ENCODE measurements at regions not wholly inside any gene's neighbourhood (a gene's known extent, or its start where the extent isn't known, plus 50 kb on each side); places are given as distances from the start of the nearest gene placed in this dataset.
A peak's percentile ranks its signal among the peaks of the same experiment; 100 is the strongest.

- peaks cover 21% of the 10 kb centered on the region for H3K27me3 Mint-ChIP-seq (ENCODE audit: insufficient read depth, unreplicated experiment)
- DNase-seq (ENCODE audit: unreplicated experiment) = no peak
- ChIA-PET CTCF (interaction anchor here (0.7 kb wide), 1 partner anchor 108 kb away, joined by 3 read pairs; no protein-coding TSS in a partner anchor), POLR2A (no interaction called here)
- no peak overlapping the region for H3K4me3 Mint-ChIP-seq (ENCODE audit: unreplicated experiment)
- no peaks in the 10 kb centered on the region for H3K9me3 Mint-ChIP-seq (ENCODE audit: unreplicated experiment)
- intact Hi-C loops (cut with micrococcal nuclease) = no loop called here
- H3K4me1 Mint-ChIP-seq (ENCODE audit: insufficient read depth, unreplicated experiment) = no peaks in the 10 kb centered on the region
- no peaks in the 10 kb centered on the region for H3K36me3 Mint-ChIP-seq (ENCODE audit: insufficient read depth, unreplicated experiment)
- BruUV-seq (replicated peaks) = no TSS peak
- H3K27ac Mint-ChIP-seq (ENCODE audit: low read depth, unreplicated experiment) = no peak overlapping the region
- TF ChIP-seq, protein P1, sequence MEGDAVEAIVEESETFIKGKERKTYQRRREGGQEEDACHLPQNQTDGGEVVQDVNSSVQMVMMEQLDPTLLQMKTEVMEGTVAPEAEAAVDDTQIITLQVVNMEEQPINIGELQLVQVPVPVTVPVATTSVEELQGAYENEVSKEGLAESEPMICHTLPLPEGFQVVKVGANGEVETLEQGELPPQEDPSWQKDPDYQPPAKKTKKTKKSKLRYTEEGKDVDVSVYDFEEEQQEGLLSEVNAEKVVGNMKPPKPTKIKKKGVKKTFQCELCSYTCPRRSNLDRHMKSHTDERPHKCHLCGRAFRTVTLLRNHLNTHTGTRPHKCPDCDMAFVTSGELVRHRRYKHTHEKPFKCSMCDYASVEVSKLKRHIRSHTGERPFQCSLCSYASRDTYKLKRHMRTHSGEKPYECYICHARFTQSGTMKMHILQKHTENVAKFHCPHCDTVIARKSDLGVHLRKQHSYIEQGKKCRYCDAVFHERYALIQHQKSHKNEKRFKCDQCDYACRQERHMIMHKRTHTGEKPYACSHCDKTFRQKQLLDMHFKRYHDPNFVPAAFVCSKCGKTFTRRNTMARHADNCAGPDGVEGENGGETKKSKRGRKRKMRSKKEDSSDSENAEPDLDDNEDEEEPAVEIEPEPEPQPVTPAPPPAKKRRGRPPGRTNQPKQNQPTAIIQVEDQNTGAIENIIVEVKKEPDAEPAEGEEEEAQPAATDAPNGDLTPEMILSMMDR (IDR thresholded peaks at IDR 0.05; ENCODE audit: unreplicated experiment) = no peak
Measured at GRCh38 chr20:56953048-56953586, 313.3 kb downstream of the BMP7 start.

GRCh38 chr20:56954797-56955196 lies 311.6 kb downstream of the BMP7 start:
- intact Hi-C loops (cut with micrococcal nuclease) = no loop called here
- Mint-ChIP-seq H3K36me3 (ENCODE audit: insufficient read depth, unreplicated experiment) (no peaks in the 10 kb centered on the region), H3K27ac (ENCODE audit: low read depth, unreplicated experiment) (no peak overlapping the region), H3K27me3 (ENCODE audit: insufficient read depth, unreplicated experiment) (peaks cover 21% of the 10 kb centered on the region), H3K9me3 (ENCODE audit: unreplicated experiment) (no peaks in the 10 kb centered on the region), H3K4me1 (ENCODE audit: insufficient read depth, unreplicated experiment) (no peaks in the 10 kb centered on the region), H3K4me3 (ENCODE audit: unreplicated experiment) (no peak overlapping the region)
- POLR2A ChIA-PET = interaction anchor here (1.1 kb wide), 1 partner anchor 145 kb away, joined by 3 read pairs; no protein-coding TSS in a partner anchor
- CTCF ChIA-PET = interaction anchor here (0.5 to 1.6 kb wide), 8 partner anchors 12 to 450 kb away, joined by 3 to 4 read pairs (median 3); no protein-coding TSS in a partner anchor
- TF ChIP-seq, protein P1 (IDR thresholded peaks at IDR 0.05; ENCODE audit: unreplicated experiment) = no peak
- no peak for DNase-seq (ENCODE audit: unreplicated experiment)
- BruUV-seq (replicated peaks) = no TSS peak

DNA sequence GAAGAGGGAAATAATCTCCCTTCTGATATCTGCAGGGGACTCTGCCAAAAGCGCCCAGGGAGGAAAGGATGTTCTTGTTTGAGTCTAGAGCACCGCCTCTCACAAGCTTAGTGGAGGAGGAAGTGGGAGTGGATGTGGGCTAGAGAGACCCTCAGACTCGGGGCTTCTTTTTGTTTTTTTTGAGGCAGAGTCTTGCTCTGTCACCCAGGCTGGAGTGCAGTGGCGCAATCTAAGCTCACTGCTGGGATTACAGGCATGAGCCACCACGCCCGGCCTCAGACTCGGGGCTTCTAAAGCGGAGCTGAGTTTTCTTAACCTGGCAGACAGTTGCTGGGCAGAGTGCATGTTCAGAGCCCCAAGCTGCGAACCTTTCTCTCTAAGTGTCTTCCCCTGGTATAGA lies 310.8 kb downstream of the BMP7 start:
- peak; percentile 17 for DNase-seq (ENCODE audit: unreplicated experiment)
- Mint-ChIP-seq H3K27ac (ENCODE audit: low read depth, unreplicated experiment) (no peak overlapping the region), H3K4me3 (ENCODE audit: unreplicated experiment) (no peak overlapping the region), H3K4me1 (ENCODE audit: insufficient read depth, unreplicated experiment) (no peaks in the 10 kb centered on the region), H3K9me3 (ENCODE audit: unreplicated experiment) (no peaks in the 10 kb centered on the region), H3K27me3 (ENCODE audit: insufficient read depth, unreplicated experiment) (peaks cover 12% of the 10 kb centered on the region), H3K36me3 (ENCODE audit: insufficient read depth, unreplicated experiment) (no peaks in the 10 kb centered on the region)
- intact Hi-C loops (cut with micrococcal nuclease) = no loop called here
- TF ChIP-seq, protein P1 (IDR thresholded peaks at IDR 0.05; ENCODE audit: unreplicated experiment) = no peak
- POLR2A ChIA-PET = interaction anchor here (0.7 to 1.7 kb wide), 4 partner anchors 57 to 326 kb away, joined by 3 to 9 read pairs (median 4); partner anchors contain the start of gene TFAP2C
- CTCF ChIA-PET = interaction anchor here (1.1 to 1.8 kb wide), 4 partner anchors 12 to 406 kb away, joined by 4 to 13 read pairs (median 5); no protein-coding TSS in a partner anchor
- BruUV-seq (replicated peaks) = no TSS peak

- no TSS peak for BruUV-seq (replicated peaks)
Measured at GRCh38 chr20:56956534-56956933, 309.9 kb downstream of the BMP7 start.

More at GRCh38 chr20:56956534-56956933, 309.9 kb downstream of the BMP7 start:
- Mint-ChIP-seq H3K4me3 (ENCODE audit: unreplicated experiment) (no peak overlapping the region), H3K27me3 (ENCODE audit: insufficient read depth, unreplicated experiment) (peaks cover 4% of the 10 kb centered on the region), H3K4me1 (ENCODE audit: insufficient read depth, unreplicated experiment) (no peaks in the 10 kb centered on the region), H3K36me3 (ENCODE audit: insufficient read depth, unreplicated experiment) (no peaks in the 10 kb centered on the region), H3K9me3 (ENCODE audit: unreplicated experiment) (no peaks in the 10 kb centered on the region), H3K27ac (ENCODE audit: low read depth, unreplicated experiment) (no peak overlapping the region)
- ChIA-PET CTCF (interaction anchor here (0.5 to 1.8 kb wide), 4 partner anchors 18 to 1362 kb away, joined by 3 to 13 read pairs (median 5); no protein-coding TSS in a partner anchor), POLR2A (interaction anchor here (0.5 to 1.7 kb wide), 5 partner anchors 104 to 363 kb away, joined by 3 to 9 read pairs (median 3); partner anchors contain the start of gene TFAP2C)
- intact Hi-C loops (cut with micrococcal nuclease) = no loop called here
- TF ChIP-seq, protein P1 (IDR thresholded peaks at IDR 0.05; ENCODE audit: unreplicated experiment) = no peak
- peak; percentile 38 for DNase-seq (ENCODE audit: unreplicated experiment)
